DND-41 (cell line): ENCODE measurements at regions not wholly inside any gene's neighbourhood (a gene's known extent, or its start where the extent isn't known, plus 50 kb on each side); places are given as distances from the start of the nearest gene placed in this dataset.

ENCODE experiments used
- CTCF ChIP-seq: IDR thresholded peaks from 2 replicates; pipeline ENCODE4 v1.5.1; 2012; ENCODE audit warnings: borderline replicate concordance, low read length, moderate library complexity, mild to moderate bottlenecking; ENCODE audit not compliant: poor library complexity, severe bottlenecking; ENCODE audit errors: extremely low read depth
- EZH2 ChIP-seq: IDR thresholded peaks from 3 replicates; pipeline ENCODE4 v1.6.1; 2012; ENCODE audit warnings: borderline replicate concordance, low read depth, mild to moderate bottlenecking, moderate library complexity, low read length, inconsistent platforms; ENCODE audit not compliant: severe bottlenecking

DNA sequence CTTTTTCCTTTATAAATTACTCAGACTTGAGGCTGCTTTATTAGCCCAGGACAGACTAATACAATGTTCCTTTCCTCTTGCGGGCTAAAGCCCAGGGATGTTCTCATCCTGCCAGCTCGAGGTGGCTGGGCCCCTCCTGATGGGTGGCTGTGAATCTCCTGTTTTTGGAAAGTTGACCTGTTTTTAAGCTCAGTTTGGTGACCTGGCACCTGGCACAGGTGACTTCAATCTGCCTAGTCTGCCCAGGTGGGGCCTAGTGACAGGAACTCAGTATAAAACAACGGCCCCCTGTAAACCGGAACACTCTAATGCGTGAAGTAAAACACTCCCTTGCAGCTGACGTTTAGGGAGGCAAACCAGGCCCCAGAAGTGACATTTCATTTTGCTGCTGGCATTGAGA, 92.7 kb upstream of the SNTG2 start:
- TF ChIP-seq CTCF (no peak), EZH2 (no peak)
